K562 (cell line): ENCODE measurements at regions not wholly inside any gene's neighbourhood (a gene's known extent, or its start where the extent isn't known, plus 50 kb on each side); places are given as distances from the start of the nearest gene placed in this dataset.

Experiments
- ATF3 ChIP-seq, 2 experiments: fragments of 450-650 bp in 1 of 2; sonication (generic) in 1 of 2; formaldehyde crosslinking in 1 of 2; IDR thresholded peaks in 1 of 2; conservative IDR thresholded peaks in 1 of 2; 2 replicates each; pipeline versions ENCODE4 v1.6.1 to v1.8.1; 2016 to 2023; ENCODE audit warnings: mild to moderate bottlenecking in 2 of 2, moderate library complexity in 2 of 2, inconsistent platforms in 1 of 2, missing genetic modification reagents in 1 of 2
- CTCF ChIP-seq, 3 experiments: IDR thresholded peaks in 2 of 3; conservative IDR thresholded peaks in 1 of 3; 2 replicates each; pipeline ENCODE4 v1.5.1; 2011 to 2012; ENCODE audit warnings: low read length in 3 of 3, mild to moderate bottlenecking in 3 of 3, control low read depth in 2 of 3, improper control_type of control experiment in 1 of 3, inconsistent platforms in 1 of 3, low read depth in 1 of 3, mixed read lengths in 1 of 3, moderate library complexity in 1 of 3; ENCODE audit not compliant: insufficient read depth in 2 of 3
- ELF1 ChIP-seq: fragments of 200-800 bp; sonication (Bioruptor generic); IDR thresholded peaks from 2 replicates; pipeline ENCODE4 v1.6.1; 2016; ENCODE audit warnings: missing genetic modification characterization, missing compliant biosample characterization
- GABPB1 ChIP-seq: sonication (generic); formaldehyde crosslinking; IDR thresholded peaks from 2 replicates; pipeline ENCODE4 v1.8.0; 2022; ENCODE audit warnings: mild to moderate bottlenecking, missing genetic modification reagents
- HNRNPK ChIP-seq: fragments of 200-400 bp; formaldehyde crosslinking; IDR thresholded peaks from one replicate; pipeline ENCODE4 v1.6.1; 2018; ENCODE audit warnings: mild to moderate bottlenecking, low read depth, low read length; ENCODE audit not compliant: poor library complexity, severe bottlenecking
- POLR2A ChIP-seq: fragments of 450-650 bp; conservative IDR thresholded peaks from 2 replicates; pipeline ENCODE4 v1.6.1; 2016
- RAD51 ChIP-seq: fragments of 450-650 bp; IDR thresholded peaks from 2 replicates; pipeline ENCODE4 v1.7.1; 2016; ENCODE audit warnings: low read depth, mild to moderate bottlenecking, borderline replicate concordance
- ZNF778 ChIP-seq: fragments of 450-650 bp; formaldehyde crosslinking; IDR thresholded peaks from 2 replicates; pipeline ENCODE4 v1.4.0; 2020; ENCODE audit warnings: mild to moderate bottlenecking, moderate library complexity

- no peak for TF ChIP-seq POLR2A
- TF ChIP-seq ZNF778 (CRISPR knock-in tag): no peak
- TF ChIP-seq HNRNPK: no peak
- no peak for TF ChIP-seq CTCF (IDR thresholded peaks at IDR 0.05 in 2 of 3, conservative IDR thresholded peaks at IDR 0.05 in 1 of 3; ENCODE audit: insufficient read depth in 2 of 3, low read depth in 1 of 3, low read length in 3 of 3)
- no peak for TF ChIP-seq GABPB1 (CRISPR knock-in tag)
- TF ChIP-seq ATF3 (IDR thresholded peaks at IDR 0.05): no peak
- no peak for TF ChIP-seq ATF3 (CRISPR knock-in tag; conservative IDR thresholded peaks at IDR 0.05)
- no peak for TF ChIP-seq ELF1 (tag)
- TF ChIP-seq RAD51: no peak
These were observed 1180.8 kb downstream of the FSTL5 start for GRCh38 chr4:160983035-160983434.
